SIG-M5 (cell line): ENCODE measurements at regions not wholly inside any gene's neighbourhood (a gene's known extent, or its start where the extent isn't known, plus 50 kb on each side); places are given as distances from the start of the nearest gene placed in this dataset.

Source experiments
- DNase-seq: peaks from one replicate; lab custom pipeline; 2025; lab: John Stamatoyannopoulos, UW

DNA sequence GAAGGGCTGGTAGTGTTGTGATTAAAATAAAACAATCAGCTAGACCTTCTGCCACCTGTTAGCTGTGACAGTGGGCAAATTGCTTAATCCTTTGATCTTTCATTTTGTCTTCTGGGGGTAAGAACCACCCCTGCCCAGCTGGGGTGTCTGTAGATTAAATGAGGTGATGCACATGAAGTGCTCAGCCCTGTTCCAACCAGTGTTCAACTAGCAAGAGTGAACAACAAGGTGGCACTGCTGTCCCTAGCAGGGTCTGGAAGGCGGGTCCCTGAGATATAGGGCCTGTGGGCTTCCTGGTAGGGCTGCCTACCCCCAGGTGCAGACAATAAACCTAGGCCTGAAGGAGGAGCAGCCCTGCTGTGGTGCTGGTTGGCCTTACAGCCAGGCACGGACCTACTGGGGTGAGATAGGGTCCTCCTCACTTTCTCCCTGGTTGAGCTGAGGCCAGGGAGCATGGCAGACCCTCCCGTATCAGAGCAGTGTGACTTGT, 60.6 kb downstream of the ARL6IP4 start:
- no peak for DNase-seq

GRCh38 chr12:123040106-123040505, 59.6 kb downstream of the ARL6IP4 start:
- no peak for DNase-seq

GRCh38 chr12:123038966-123039365, 58.5 kb downstream of the ARL6IP4 start:
- DNase-seq: no peak

GRCh38 chr12:123038486-123038885, 58.0 kb downstream of the ARL6IP4 start:
- no peak for DNase-seq

DNA sequence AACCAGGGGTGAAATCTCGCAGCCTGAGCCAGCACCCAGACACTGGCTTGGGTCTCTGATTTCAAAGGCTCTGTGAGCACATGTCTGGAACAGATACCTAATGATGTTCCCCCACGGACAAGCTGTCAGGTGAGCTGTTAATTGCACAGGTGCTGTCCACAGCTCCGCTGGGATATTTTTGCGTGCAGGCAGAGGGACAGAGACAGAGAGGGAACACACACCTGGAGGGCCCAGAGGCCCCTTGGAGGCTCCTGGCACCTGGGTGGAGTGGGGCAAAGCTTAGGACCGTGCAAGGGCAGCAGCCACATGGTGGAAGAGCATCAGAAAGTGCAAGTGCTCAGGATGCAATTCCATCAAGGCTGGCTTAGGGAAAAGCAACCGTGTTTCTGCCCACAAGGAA, 57.3 kb downstream of the ARL6IP4 start:
- DNase-seq: no peak

- DNase-seq: no peak
These were observed 56.2 kb downstream of the ARL6IP4 start for GRCh38 chr12:123036466-123037285.

DNA sequence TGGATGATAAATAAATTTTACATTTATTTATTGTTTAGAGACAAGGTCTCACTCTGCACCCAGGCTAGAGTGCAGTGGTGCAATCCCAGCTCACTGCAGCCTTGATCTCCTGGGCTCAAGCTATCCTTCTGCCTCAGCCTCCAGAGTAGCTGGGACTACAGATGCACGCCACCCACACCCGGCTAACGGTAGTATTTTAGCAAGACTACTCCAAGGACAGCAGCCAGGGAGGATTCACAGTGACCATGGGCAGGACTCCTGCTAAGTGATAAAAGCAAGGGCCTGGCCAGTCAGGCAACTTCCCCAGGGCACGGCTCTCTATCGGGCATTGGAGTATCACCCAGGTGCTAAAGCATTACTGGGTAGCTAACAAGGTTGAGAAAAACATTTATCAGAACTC, 55.4 kb downstream of the ARL6IP4 start:
- no peak for DNase-seq

GRCh38 chr12:123034865-123035264, 54.4 kb downstream of the ARL6IP4 start:
- DNase-seq: no peak

GRCh38 chr12:123034022-123034541, 53.6 kb downstream of the ARL6IP4 start:
- no peak for DNase-seq

- no peak for DNase-seq
These were observed 53.0 kb downstream of the ARL6IP4 start for GRCh38 chr12:123033392-123034021.

- no peak for DNase-seq
These were observed 52.4 kb downstream of the ARL6IP4 start for GRCh38 chr12:123032736-123033391.
